HEK293T (cell line): ENCODE measurements at regions not wholly inside any gene's neighbourhood (a gene's known extent, or its start where the extent isn't known, plus 50 kb on each side); places are given as distances from the start of the nearest gene placed in this dataset.

Source experiments
- BHLHE40 ChIP-seq: fragments of 450-650 bp; IDR thresholded peaks from 2 replicates; pipeline ENCODE4 v1.6.1; 2016; ENCODE audit warnings: mild to moderate bottlenecking, moderate library complexity, borderline replicate concordance
- FOXA1 ChIP-seq: fragments of 450-650 bp; IDR thresholded peaks from 2 replicates; pipeline ENCODE4 v1.6.1; 2016; ENCODE audit warnings: mild to moderate bottlenecking
- FOXM1 ChIP-seq: fragments of 450-650 bp; IDR thresholded peaks from 2 replicates; pipeline ENCODE4 v1.6.1; 2017; ENCODE audit warnings: mild to moderate bottlenecking, borderline replicate concordance
- LEF1 ChIP-seq: fragments of 450-650 bp; IDR thresholded peaks from 2 replicates; pipeline ENCODE4 v1.6.1; 2017; ENCODE audit warnings: mild to moderate bottlenecking, borderline replicate concordance

- TF ChIP-seq FOXM1 (no peak), FOXA1 (no peak), BHLHE40 (no peak), LEF1 (no peak)
Measured at GRCh38 chrX:8042304-8042703, 115.1 kb upstream of the PNPLA4 start.
